WERI-Rb-1 (cell line): ENCODE measurements at regions not wholly inside any gene's neighbourhood (a gene's known extent, or its start where the extent isn't known, plus 50 kb on each side); places are given as distances from the start of the nearest gene placed in this dataset.

Experiments used
- DNase-seq: peaks from one replicate; pipeline ENCODE4 v3.0.0-alpha.2; 2020
- H3K27ac ChIP-seq: fragments of 250-450 bp; sonication (Bioruptor Pico); 2 replicates; pipeline ENCODE4 v1.5.1; 2020; ENCODE audit warnings: mild to moderate bottlenecking, moderate library complexity
- H3K27me3 ChIP-seq: fragments of 250-450 bp; sonication (Bioruptor Pico); 2 replicates; pipeline ENCODE4 v1.5.1; 2021; ENCODE audit warnings: mild to moderate bottlenecking, low read depth, moderate library complexity; ENCODE audit not compliant: insufficient read depth, severe bottlenecking
- H3K36me3 ChIP-seq: fragments of 250-450 bp; sonication (Bioruptor Pico); 2 replicates; pipeline ENCODE4 v1.5.1; 2020; ENCODE audit warnings: mild to moderate bottlenecking, moderate library complexity
- H3K4me3 ChIP-seq: 2 replicates; pipeline ENCODE4 v1.5.1; 2011; ENCODE audit warnings: low read depth, mild to moderate bottlenecking, control low read depth, low read length
- H3K9me3 ChIP-seq: fragments of 250-450 bp; sonication (Bioruptor Pico); 2 replicates; pipeline ENCODE4 v1.5.1; 2021; ENCODE audit warnings: mild to moderate bottlenecking, moderate library complexity; ENCODE audit not compliant: severe bottlenecking
- TF ChIP-seq, protein P1 (sequence below): IDR thresholded peaks from 2 replicates; pipeline ENCODE4 v1.5.1; 2011; ENCODE audit warnings: low read depth, mild to moderate bottlenecking, control low read depth, inconsistent platforms, low read length

DNA sequence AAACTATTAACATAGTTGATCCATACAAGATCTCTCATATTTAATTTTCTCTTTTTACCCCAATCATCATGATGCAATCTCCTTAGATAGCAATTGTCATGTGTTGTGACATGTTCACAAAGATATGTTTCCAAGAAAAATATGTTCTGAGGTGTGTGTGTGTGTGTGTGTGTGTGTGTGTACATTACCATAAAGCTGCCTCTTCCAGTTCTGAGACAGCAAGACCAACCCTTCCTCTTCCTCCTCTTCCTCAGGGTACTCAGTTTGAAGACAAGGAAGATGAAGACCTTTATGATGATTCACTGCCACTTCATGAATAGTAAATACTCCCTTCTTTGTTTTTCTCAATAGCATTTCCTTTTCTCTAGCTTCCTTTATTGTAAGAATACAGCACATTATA lies 303.3 kb upstream of the PRDM9 start:
- H3K4me3 ChIP-seq, result no peak overlapping the region
- no peak for DNase-seq
- no peaks in the 10 kb centered on the region for H3K27me3 ChIP-seq
- TF ChIP-seq, protein P1, sequence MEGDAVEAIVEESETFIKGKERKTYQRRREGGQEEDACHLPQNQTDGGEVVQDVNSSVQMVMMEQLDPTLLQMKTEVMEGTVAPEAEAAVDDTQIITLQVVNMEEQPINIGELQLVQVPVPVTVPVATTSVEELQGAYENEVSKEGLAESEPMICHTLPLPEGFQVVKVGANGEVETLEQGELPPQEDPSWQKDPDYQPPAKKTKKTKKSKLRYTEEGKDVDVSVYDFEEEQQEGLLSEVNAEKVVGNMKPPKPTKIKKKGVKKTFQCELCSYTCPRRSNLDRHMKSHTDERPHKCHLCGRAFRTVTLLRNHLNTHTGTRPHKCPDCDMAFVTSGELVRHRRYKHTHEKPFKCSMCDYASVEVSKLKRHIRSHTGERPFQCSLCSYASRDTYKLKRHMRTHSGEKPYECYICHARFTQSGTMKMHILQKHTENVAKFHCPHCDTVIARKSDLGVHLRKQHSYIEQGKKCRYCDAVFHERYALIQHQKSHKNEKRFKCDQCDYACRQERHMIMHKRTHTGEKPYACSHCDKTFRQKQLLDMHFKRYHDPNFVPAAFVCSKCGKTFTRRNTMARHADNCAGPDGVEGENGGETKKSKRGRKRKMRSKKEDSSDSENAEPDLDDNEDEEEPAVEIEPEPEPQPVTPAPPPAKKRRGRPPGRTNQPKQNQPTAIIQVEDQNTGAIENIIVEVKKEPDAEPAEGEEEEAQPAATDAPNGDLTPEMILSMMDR, result no peak
- no peaks in the 10 kb centered on the region for H3K9me3 ChIP-seq
- H3K27ac ChIP-seq, result no peak overlapping the region
- H3K36me3 ChIP-seq, result no peaks in the 10 kb centered on the region

DNA sequence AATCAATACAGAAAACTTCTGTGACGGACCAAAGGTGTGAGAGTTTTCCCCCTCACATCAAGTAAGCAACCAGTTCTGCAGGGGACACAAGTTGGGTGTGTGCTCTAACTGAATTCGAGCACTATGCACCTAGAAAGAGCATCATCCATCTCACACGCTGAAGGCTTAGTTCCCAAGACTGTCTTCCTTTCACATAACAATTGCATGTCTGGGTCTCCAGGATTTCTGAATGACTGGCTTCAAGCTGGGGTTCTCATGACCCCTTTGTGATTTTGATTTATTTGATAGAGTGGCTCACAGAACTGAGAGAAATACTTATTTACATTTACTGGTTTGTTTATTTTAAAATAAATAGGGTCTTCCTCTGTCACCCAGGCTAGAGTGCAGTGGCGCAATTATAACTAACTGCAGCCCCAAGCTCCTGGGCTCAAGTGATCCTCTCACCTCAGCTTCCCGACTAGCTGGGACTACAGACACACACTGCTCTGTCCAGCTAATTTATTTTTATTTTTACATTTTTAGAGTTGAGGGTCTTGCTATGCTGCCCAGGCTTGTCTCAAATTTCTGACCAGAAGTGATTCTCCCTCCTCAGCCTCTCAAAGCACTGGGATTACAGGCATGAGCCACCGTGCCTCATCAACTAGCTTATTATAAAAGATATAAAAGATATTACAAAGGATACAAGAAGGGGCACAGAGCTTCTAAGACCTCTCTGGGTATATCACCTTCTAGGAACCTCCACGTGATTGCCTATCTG lies 316.7 kb upstream of the CDH12 start:
- TF ChIP-seq, protein P1, result no peak
- no peak overlapping the region for H3K27ac ChIP-seq
- H3K27me3 ChIP-seq, result no peaks in the 10 kb centered on the region
- H3K4me3 ChIP-seq, result no peak overlapping the region
- H3K9me3 ChIP-seq, result no peaks in the 10 kb centered on the region
- DNase-seq, result no peak
- no peaks in the 10 kb centered on the region for H3K36me3 ChIP-seq

DNA sequence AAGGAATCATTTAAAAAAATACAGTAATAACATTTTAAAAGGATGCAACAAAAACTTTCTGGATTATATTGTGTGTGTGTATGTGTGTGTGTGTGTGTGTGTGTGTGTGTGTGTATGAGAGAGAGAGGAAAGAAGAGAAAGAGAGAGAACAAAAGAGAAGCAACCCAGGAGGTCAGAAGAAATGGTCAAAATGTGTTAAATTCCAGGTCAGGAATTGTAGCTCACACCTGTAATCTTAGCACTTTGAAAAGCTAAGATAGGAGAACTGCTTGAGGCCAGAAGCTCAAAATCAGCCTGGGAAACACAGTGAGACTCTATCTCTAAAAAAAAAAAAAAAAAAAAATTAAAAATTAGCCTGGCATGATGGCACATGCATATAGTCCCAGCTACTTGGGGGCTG lies 311.8 kb upstream of the CDH12 start:
- TF ChIP-seq, protein P1, result no peak
- H3K4me3 ChIP-seq, result no peak overlapping the region
- no peaks in the 10 kb centered on the region for H3K36me3 ChIP-seq
- DNase-seq, result no peak
- no peak overlapping the region for H3K27ac ChIP-seq
- H3K9me3 ChIP-seq, result no peaks in the 10 kb centered on the region
- no peaks in the 10 kb centered on the region for H3K27me3 ChIP-seq

DNA sequence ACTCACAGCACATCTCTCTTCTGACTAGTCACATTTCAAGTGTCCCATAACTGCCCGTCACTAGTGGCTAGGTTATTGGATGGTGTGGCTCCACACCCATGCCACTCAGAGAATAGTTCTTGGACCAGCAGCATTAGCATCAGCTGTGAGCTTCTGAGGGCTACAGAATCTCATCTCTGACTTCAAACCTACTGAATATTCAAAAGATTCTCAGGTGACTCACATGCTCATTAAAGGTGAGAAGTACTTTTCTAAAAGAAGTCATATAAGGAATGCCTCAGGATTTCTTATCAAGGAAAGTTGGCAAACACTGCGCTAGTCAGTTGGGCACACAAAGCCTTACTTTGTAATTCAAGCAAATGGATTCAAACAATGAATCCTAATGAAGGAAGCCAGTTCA lies 305.0 kb upstream of the CDH12 start:
- DNase-seq, result no peak
- Histone ChIP-seq H3K9me3 (no peaks in the 10 kb centered on the region), H3K36me3 (no peaks in the 10 kb centered on the region), H3K4me3 (no peak overlapping the region), H3K27ac (no peak overlapping the region), H3K27me3 (no peaks in the 10 kb centered on the region)
- TF ChIP-seq, protein P1, result no peak

DNA sequence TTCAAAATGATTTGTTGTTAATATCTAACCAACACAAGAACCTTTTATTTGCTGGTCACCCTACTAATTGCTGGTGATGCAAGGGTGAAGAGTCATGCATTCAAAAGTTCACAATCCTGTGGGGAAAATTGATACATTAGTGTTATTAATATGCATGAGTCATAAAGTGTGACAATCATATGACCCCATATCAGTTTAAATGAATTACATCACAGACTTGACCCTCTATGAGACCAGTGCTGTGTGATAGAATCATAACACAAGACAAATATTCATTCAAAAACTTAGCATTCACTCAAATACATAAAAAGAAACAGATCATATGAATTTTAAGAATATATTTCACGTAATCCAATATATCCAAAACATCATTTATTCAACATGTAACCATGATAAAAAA lies 304.6 kb upstream of the CDH12 start:
- TF ChIP-seq, protein P1, result no peak
- Histone ChIP-seq H3K27ac (no peak overlapping the region), H3K36me3 (no peaks in the 10 kb centered on the region), H3K4me3 (no peak overlapping the region), H3K27me3 (no peaks in the 10 kb centered on the region), H3K9me3 (no peaks in the 10 kb centered on the region)
- no peak for DNase-seq

DNA sequence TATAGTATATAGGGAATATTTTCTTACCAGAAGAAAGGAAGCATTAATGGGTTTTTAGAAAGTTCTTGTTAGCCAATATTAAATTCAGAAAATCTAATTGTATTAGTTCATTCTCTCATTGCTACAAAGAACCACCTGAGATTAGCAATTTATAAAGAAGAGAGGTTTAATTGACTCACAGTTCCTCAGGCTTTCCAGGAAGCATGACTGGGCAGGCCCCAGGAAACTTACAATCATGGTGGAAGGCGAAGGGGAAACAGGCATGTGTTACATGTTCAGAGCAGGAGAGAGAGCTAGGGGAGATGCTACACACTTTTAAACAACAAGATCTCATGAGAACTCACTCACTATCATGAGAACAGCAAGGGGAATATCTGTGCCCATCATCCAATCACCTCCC lies 304.0 kb upstream of the CDH12 start:
- Histone ChIP-seq H3K27me3 (no peaks in the 10 kb centered on the region), H3K4me3 (no peak overlapping the region), H3K27ac (no peak overlapping the region), H3K36me3 (no peaks in the 10 kb centered on the region), H3K9me3 (no peaks in the 10 kb centered on the region)
- TF ChIP-seq, protein P1, result no peak
- no peak for DNase-seq
